ENCODE measurements at regions not wholly inside any gene's neighbourhood (a gene's known extent, or its start where the extent isn't known, plus 50 kb on each side); places are given as distances from the start of the nearest gene placed in this dataset.
"Not testable (repeated sequence)": the region's sequence is repeated elsewhere in the genome, so short reads cannot be mapped to it uniquely, and the experiment has no call there.

DNA sequence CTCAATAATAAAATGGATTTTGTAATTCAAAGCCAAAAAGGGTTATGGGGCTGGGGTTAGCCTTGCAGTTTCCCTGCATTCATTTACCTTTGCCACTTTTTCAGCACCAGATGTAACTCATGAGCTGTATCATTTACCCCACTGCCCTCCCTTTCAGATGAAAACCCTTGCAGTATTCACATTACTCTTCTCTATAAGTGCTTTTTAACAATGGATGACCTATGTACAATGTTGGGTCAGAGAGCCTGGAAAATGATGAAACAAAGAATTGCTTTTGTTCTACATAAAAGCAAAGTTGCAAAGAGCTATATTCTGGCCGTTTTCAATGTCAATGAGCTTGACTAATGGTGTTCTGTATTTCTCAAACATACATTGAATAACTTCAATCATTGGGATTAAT is 189.7 kb downstream of the TMEM26 start:
- no peak for ATAC-seq
- Histone ChIP-seq H3K27me3 (ENCODE audit: control insufficient read depth, insufficient read depth) (peaks cover 2% of the 10 kb centered on the region), H3K27ac (ENCODE audit: low read length) (no peak overlapping the region), H3K4me1 (ENCODE audit: control insufficient read depth, insufficient read depth, low read length) (no peaks in the 10 kb centered on the region), H3K4me3 (ENCODE audit: low read length) (no peak overlapping the region), H3K9me3 (ENCODE audit: control insufficient read depth, low read length) (no peaks in the 10 kb centered on the region)
- 67% methylated on average over 1 of the region's 1 CpG for WGBS
- intact Hi-C loops (cut with DNase I), result no loop called here
- DNase-seq, result no peak

DNA sequence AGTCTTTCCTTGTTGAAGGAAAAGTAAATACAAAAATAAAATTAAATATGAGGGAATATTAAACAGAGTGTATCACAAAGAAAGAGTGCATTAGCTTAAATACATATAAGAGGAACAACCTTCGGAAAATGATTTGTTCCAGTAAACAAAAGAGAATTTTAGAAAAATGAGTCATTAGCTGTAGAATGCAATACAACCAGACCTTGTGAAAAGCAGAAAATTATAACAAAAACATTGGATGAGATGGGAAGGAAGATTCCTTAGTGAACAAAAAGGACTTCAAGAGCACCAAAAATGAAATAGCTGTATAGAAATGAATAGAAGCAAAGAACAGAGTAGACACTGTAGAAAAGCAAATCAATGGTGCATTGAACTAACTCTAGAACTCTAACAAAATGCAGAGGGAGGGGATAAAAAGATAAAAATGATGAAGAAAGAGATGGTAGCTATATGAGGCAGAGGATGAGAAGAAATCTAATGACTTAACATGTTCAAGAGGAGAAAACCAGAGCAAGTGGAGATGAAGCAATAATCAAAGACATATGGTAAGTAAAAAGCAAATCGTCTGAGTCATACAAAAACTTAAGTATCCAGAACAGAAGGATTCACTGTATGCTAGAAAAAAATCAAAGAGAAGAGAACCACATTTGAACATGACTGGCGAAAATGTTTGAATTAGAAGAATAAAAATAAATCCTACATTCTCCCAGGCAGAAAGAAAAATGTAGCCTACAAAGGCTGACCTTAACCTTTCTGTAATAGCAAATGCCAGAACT is 190.5 kb downstream of the TMEM26 start:
- 83% methylated on average over 3 of the region's 3 CpGs for WGBS
- no peak for ATAC-seq
- no peak overlapping the region for H3K4me3 ChIP-seq (ENCODE audit: low read length)
- intact Hi-C loops (cut with DNase I), result no loop called here
- peaks cover 2% of the 10 kb centered on the region for H3K27me3 ChIP-seq (ENCODE audit: control insufficient read depth, insufficient read depth)
- H3K4me1 ChIP-seq (ENCODE audit: control insufficient read depth, insufficient read depth, low read length), result no peaks in the 10 kb centered on the region
- no peaks in the 10 kb centered on the region for H3K9me3 ChIP-seq (ENCODE audit: control insufficient read depth, low read length)
- no peak overlapping the region for H3K27ac ChIP-seq (ENCODE audit: low read length)
- no peak for DNase-seq

- H3K9me3 ChIP-seq (ENCODE audit: control insufficient read depth, low read length), result no peaks in the 10 kb centered on the region
- intact Hi-C loops (cut with DNase I), result no loop called here
- DNase-seq (no peak), ATAC-seq (no peak)
- peaks cover 2% of the 10 kb centered on the region for H3K27me3 ChIP-seq (ENCODE audit: control insufficient read depth, insufficient read depth)
- no peak overlapping the region for H3K27ac ChIP-seq (ENCODE audit: low read length)
- no peak overlapping the region for H3K4me3 ChIP-seq (ENCODE audit: low read length)
- H3K4me1 ChIP-seq (ENCODE audit: control insufficient read depth, insufficient read depth, low read length), result no peaks in the 10 kb centered on the region
Measured at GRCh38 chr10:61257956-61258496, 195.2 kb downstream of the TMEM26 start.

DNA sequence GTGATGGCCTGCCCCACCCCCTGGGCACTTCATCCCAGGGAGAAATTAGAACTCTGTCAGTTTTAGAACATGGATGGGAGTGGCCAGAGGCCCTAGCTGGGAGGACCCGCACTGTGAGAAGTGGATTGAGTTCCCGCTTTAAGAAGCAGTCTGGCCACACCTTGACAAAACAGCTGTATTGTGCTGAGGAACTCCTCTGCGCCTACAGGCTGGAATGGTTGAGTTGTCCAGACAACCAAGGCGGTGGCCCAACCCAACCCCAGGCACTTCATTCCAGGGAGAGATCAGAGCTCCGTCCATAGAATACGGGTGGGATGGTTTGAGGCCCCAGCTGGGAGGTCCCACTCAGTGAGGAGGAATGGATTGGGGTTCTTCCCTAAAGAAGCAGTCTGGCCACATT is 196.0 kb downstream of the TMEM26 start:
- DNase-seq (no peak), ATAC-seq (no peak)
- Histone ChIP-seq H3K4me3 (ENCODE audit: low read length) (no peak overlapping the region), H3K27ac (ENCODE audit: low read length) (no peak overlapping the region), H3K27me3 (ENCODE audit: control insufficient read depth, insufficient read depth) (peaks cover 2% of the 10 kb centered on the region), H3K9me3 (ENCODE audit: control insufficient read depth, low read length) (no peaks in the 10 kb centered on the region), H3K4me1 (ENCODE audit: control insufficient read depth, insufficient read depth, low read length) (no peaks in the 10 kb centered on the region)
- intact Hi-C loops (cut with DNase I), result no loop called here
- WGBS, result 90% methylated on average over 6 of the region's 6 CpGs

DNA sequence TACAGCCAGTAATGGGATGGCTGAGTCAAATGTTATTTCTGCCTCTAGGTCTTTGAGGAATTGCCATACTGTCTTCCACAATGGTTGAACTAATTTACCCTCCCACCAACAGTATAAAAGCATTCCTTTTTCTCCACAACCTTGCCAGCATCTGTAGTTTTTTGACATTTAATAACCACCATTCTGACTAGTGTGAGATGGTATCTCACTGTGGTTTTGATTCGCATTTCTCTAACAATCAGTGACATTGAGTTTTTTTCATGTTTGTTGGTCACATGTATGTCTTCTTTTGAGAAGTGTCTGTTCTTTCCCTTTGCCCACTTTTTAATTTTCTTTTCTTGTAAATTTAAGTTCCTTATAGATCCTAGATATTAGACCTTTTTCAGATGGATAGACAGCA is 200.9 kb downstream of the TMEM26 start:
- H3K4me3 ChIP-seq (ENCODE audit: low read length); H3K27me3 ChIP-seq (ENCODE audit: control insufficient read depth, insufficient read depth); H3K4me1 ChIP-seq (ENCODE audit: control insufficient read depth, insufficient read depth, low read length); DNase-seq; intact Hi-C loops (cut with DNase I); H3K9me3 ChIP-seq (ENCODE audit: control insufficient read depth, low read length); ATAC-seq; H3K27ac ChIP-seq (ENCODE audit: low read length): not testable (repeated sequence)
- 79% methylated on average over 1 of the region's 1 CpG for WGBS

GRCh38 chr10:61251089-61251488 is 202.1 kb downstream of the TMEM26 start:
- Histone ChIP-seq H3K27ac (ENCODE audit: low read length) (no peak overlapping the region), H3K9me3 (ENCODE audit: control insufficient read depth, low read length) (no peaks in the 10 kb centered on the region), H3K4me1 (ENCODE audit: control insufficient read depth, insufficient read depth, low read length) (no peaks in the 10 kb centered on the region), H3K27me3 (ENCODE audit: control insufficient read depth, insufficient read depth) (no peaks in the 10 kb centered on the region), H3K4me3 (ENCODE audit: low read length) (no peak overlapping the region)
- ATAC-seq (no peak), DNase-seq (no peak)
- intact Hi-C loops (cut with DNase I), result no loop called here
- 74% methylated on average over 1 of the region's 1 CpG for WGBS

- no peak for DNase-seq
- intact Hi-C loops (cut with DNase I), result no loop called here
- Histone ChIP-seq H3K27ac (ENCODE audit: low read length) (no peak overlapping the region), H3K4me3 (ENCODE audit: low read length) (no peak overlapping the region), H3K4me1 (ENCODE audit: control insufficient read depth, insufficient read depth, low read length) (no peaks in the 10 kb centered on the region), H3K9me3 (ENCODE audit: control insufficient read depth, low read length) (no peaks in the 10 kb centered on the region), H3K27me3 (ENCODE audit: control insufficient read depth, insufficient read depth) (no peaks in the 10 kb centered on the region)
- ATAC-seq, result no peak
- 49% methylated on average over 2 of the region's 2 CpGs for WGBS
Measured at GRCh38 chr10:61250131-61250530, 203.1 kb downstream of the TMEM26 start.

GRCh38 chr10:61248013-61248412 is 205.2 kb downstream of the TMEM26 start:
- ATAC-seq, result no peak

DNA sequence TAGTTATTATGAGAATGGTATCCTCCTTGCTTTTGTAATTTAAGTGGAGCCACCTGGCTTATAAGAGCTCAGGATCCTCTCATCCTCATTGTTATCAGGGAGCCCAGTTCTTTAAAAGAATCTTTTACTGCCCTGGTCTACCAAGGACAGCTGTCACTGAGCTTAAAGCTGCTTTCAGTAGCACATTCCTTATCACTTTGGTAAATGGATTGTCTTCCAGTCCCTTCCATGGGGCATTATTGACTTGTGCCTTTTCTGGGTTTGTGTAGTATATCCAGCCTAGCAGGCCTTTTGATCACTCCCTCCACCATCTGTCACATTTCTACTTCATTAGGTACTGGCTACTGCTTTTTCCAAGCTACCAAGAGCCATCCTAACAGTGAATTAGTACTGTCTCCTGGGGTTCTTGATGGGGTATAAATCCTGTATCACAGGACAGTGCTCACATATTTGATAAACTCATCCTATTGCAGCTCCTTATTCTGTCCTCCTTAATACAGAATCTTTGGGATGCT is 208.9 kb downstream of the TMEM26 start:
- DNase-seq (no peak), ATAC-seq (no peak)
- no peaks in the 10 kb centered on the region for H3K4me1 ChIP-seq (ENCODE audit: control insufficient read depth, insufficient read depth, low read length)
- no peak overlapping the region for H3K4me3 ChIP-seq (ENCODE audit: low read length)
- no peak overlapping the region for H3K27ac ChIP-seq (ENCODE audit: low read length)
- H3K9me3 ChIP-seq (ENCODE audit: control insufficient read depth, low read length), result no peaks in the 10 kb centered on the region
- no peaks in the 10 kb centered on the region for H3K27me3 ChIP-seq (ENCODE audit: control insufficient read depth, insufficient read depth)
- intact Hi-C loops (cut with DNase I), result no loop called here

More at GRCh38 chr10:61248013-61248412, 205.2 kb downstream of the TMEM26 start:
- Histone ChIP-seq H3K4me3 (ENCODE audit: low read length) (no peak overlapping the region), H3K4me1 (ENCODE audit: control insufficient read depth, insufficient read depth, low read length) (no peaks in the 10 kb centered on the region), H3K27ac (ENCODE audit: low read length) (no peak overlapping the region), H3K27me3 (ENCODE audit: control insufficient read depth, insufficient read depth) (no peaks in the 10 kb centered on the region), H3K9me3 (ENCODE audit: control insufficient read depth, low read length) (no peaks in the 10 kb centered on the region)
- intact Hi-C loops (cut with DNase I), result no loop called here
- DNase-seq, result no peak

GRCh38 chr10:61232780-61233179 is 220.4 kb downstream of the TMEM26 start:
- H3K4me3 ChIP-seq (ENCODE audit: low read length), result no peak overlapping the region
- intact Hi-C loops (cut with DNase I), result no loop called here
- no peaks in the 10 kb centered on the region for H3K27me3 ChIP-seq (ENCODE audit: control insufficient read depth, insufficient read depth)
- no peaks in the 10 kb centered on the region for H3K4me1 ChIP-seq (ENCODE audit: control insufficient read depth, insufficient read depth, low read length)
- DNase-seq (no peak), ATAC-seq (no peak)
- no peak overlapping the region for H3K27ac ChIP-seq (ENCODE audit: low read length)
- H3K9me3 ChIP-seq (ENCODE audit: control insufficient read depth, low read length), result peaks cover 2% of the 10 kb centered on the region

DNA sequence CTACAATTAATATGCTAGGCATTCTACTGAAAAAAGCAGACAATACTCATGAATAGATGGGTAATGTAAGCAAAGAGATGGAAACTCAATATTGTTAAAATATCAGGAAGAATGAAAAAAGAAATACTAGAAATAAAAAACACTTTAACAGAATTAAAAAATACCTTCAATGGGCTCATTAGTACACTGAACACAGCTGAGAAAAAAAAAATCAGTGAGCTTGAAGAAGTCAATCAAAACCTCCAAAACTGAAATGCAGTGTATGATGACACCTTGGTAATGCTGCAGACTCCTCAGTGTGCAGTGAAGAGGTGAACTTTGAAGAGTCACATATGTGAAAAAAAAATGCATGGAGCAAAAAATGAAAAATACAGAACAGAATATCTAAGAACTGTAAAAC is 227.2 kb downstream of the TMEM26 start:
- H3K4me1 ChIP-seq (ENCODE audit: control insufficient read depth, insufficient read depth, low read length), result no peaks in the 10 kb centered on the region
- no peak overlapping the region for H3K4me3 ChIP-seq (ENCODE audit: low read length)
- intact Hi-C loops (cut with DNase I), result no loop called here
- DNase-seq (no peak), ATAC-seq (no peak)
- no peaks in the 10 kb centered on the region for H3K27me3 ChIP-seq (ENCODE audit: control insufficient read depth, insufficient read depth)
- no peak overlapping the region for H3K27ac ChIP-seq (ENCODE audit: low read length)
- H3K9me3 ChIP-seq (ENCODE audit: control insufficient read depth, low read length), result peaks cover 2% of the 10 kb centered on the region

GRCh38 chr10:61223576-61223975 is 229.6 kb downstream of the TMEM26 start:
- no peak for DNase-seq
- intact Hi-C loops (cut with DNase I), result no loop called here

More at GRCh38 chr10:61223576-61223975, 229.6 kb downstream of the TMEM26 start:
- Histone ChIP-seq H3K27ac (ENCODE audit: low read length) (no peak overlapping the region), H3K9me3 (ENCODE audit: control insufficient read depth, low read length) (peaks cover 2% of the 10 kb centered on the region), H3K4me3 (ENCODE audit: low read length) (no peak overlapping the region), H3K27me3 (ENCODE audit: control insufficient read depth, insufficient read depth) (no peaks in the 10 kb centered on the region), H3K4me1 (ENCODE audit: control insufficient read depth, insufficient read depth, low read length) (no peaks in the 10 kb centered on the region)
- no peak for ATAC-seq

Data from right cardiac atrium (tissue), 5 donors.